ENCODE measurements at regions not wholly inside any gene's neighbourhood (a gene's known extent, or its start where the extent isn't known, plus 50 kb on each side); places are given as distances from the start of the nearest gene placed in this dataset.

GRCh38 chr12:72832024-72832423 is 559.9 kb downstream of the TRHDE start:
- Histone ChIP-seq H3K4me1 (ENCODE audit: insufficient read depth, low read length, severe bottlenecking) (no peaks in the 10 kb centered on the region), H2AFZ (ENCODE audit: low read length) (no peak overlapping the region), H3F3A (ENCODE audit: insufficient read depth, low read length) (no peaks in the 10 kb centered on the region), H3K9me3 (ENCODE audit: low read length) (no peaks in the 10 kb centered on the region), H3K79me2 (ENCODE audit: insufficient read depth, low read length) (no peaks in the 10 kb centered on the region), H3K27me3 (ENCODE audit: insufficient read depth, low read length) (no peaks in the 10 kb centered on the region), H3K27ac (ENCODE audit: low read depth, low read length, poor library complexity, severe bottlenecking) (no peak overlapping the region), H3K36me3 (ENCODE audit: insufficient read depth, low read length) (no peaks in the 10 kb centered on the region), H3K9me2 (ENCODE audit: low read depth, low read length) (no peaks in the 10 kb centered on the region), H4K20me1 (ENCODE audit: insufficient read depth, low read length) (no peaks in the 10 kb centered on the region), H3K4me3 (ENCODE audit: low read depth, low read length, poor library complexity, severe bottlenecking) (no peak overlapping the region), H3K4me2 (ENCODE audit: low read length) (no peak overlapping the region), H3K9ac (ENCODE audit: low read length) (no peak overlapping the region)
- TF ChIP-seq EZH2 (IDR thresholded peaks at IDR 0.05; ENCODE audit: borderline replicate concordance, low read length) (no peak), CTCF (IDR thresholded peaks at IDR 0.05; ENCODE audit: low read length) (no peak)

- Histone ChIP-seq H3F3A (ENCODE audit: insufficient read depth, low read length) (no peaks in the 10 kb centered on the region), H3K9ac (ENCODE audit: low read length) (no peak overlapping the region), H3K79me2 (ENCODE audit: insufficient read depth, low read length) (no peaks in the 10 kb centered on the region), H3K4me3 (ENCODE audit: low read depth, low read length, poor library complexity, severe bottlenecking) (no peak overlapping the region), H3K4me2 (ENCODE audit: low read length) (no peak overlapping the region), H4K20me1 (ENCODE audit: insufficient read depth, low read length) (no peaks in the 10 kb centered on the region), H3K36me3 (ENCODE audit: insufficient read depth, low read length) (no peaks in the 10 kb centered on the region), H3K9me2 (ENCODE audit: low read depth, low read length) (no peaks in the 10 kb centered on the region), H2AFZ (ENCODE audit: low read length) (no peak overlapping the region), H3K4me1 (ENCODE audit: insufficient read depth, low read length, severe bottlenecking) (no peaks in the 10 kb centered on the region), H3K27me3 (ENCODE audit: insufficient read depth, low read length) (no peaks in the 10 kb centered on the region), H3K9me3 (ENCODE audit: low read length) (no peaks in the 10 kb centered on the region), H3K27ac (ENCODE audit: low read depth, low read length, poor library complexity, severe bottlenecking) (no peak overlapping the region)
- no peak for TF ChIP-seq EZH2 (IDR thresholded peaks at IDR 0.05; ENCODE audit: borderline replicate concordance, low read length)
- no peak for TF ChIP-seq CTCF (IDR thresholded peaks at IDR 0.05; ENCODE audit: low read length)
These were observed 564.0 kb downstream of the TRHDE start for GRCh38 chr12:72836194-72836593.

GRCh38 chr12:72839696-72840095 is 567.5 kb downstream of the TRHDE start:
- Histone ChIP-seq H3F3A (ENCODE audit: insufficient read depth, low read length) (no peaks in the 10 kb centered on the region), H3K4me3 (ENCODE audit: low read depth, low read length, poor library complexity, severe bottlenecking) (no peak overlapping the region), H3K9me3 (ENCODE audit: low read length) (no peaks in the 10 kb centered on the region), H2AFZ (ENCODE audit: low read length) (no peak overlapping the region), H3K36me3 (ENCODE audit: insufficient read depth, low read length) (no peaks in the 10 kb centered on the region), H3K9ac (ENCODE audit: low read length) (no peak overlapping the region), H3K4me1 (ENCODE audit: insufficient read depth, low read length, severe bottlenecking) (no peaks in the 10 kb centered on the region), H3K9me2 (ENCODE audit: low read depth, low read length) (no peaks in the 10 kb centered on the region), H3K27ac (ENCODE audit: low read depth, low read length, poor library complexity, severe bottlenecking) (no peak overlapping the region), H3K4me2 (ENCODE audit: low read length) (no peak overlapping the region), H3K27me3 (ENCODE audit: insufficient read depth, low read length) (no peaks in the 10 kb centered on the region), H4K20me1 (ENCODE audit: insufficient read depth, low read length) (no peaks in the 10 kb centered on the region), H3K79me2 (ENCODE audit: insufficient read depth, low read length) (no peaks in the 10 kb centered on the region)
- TF ChIP-seq EZH2 (IDR thresholded peaks at IDR 0.05; ENCODE audit: borderline replicate concordance, low read length) (no peak), CTCF (IDR thresholded peaks at IDR 0.05; ENCODE audit: low read length) (no peak)

All from OCI-LY1 (cell line).